H7 (cell line): ENCODE measurements at regions not wholly inside any gene's neighbourhood (a gene's known extent, or its start where the extent isn't known, plus 50 kb on each side); places are given as distances from the start of the nearest gene placed in this dataset.
"Not testable (repeated sequence)": the region's sequence is repeated elsewhere in the genome, so short reads cannot be mapped to it uniquely, and the experiment has no call there.

Experiments
- DNase-seq: peaks from one replicate; pipeline ENCODE4 v3.0.0; 2012
- H3K27me3 ChIP-seq: 2 replicates; pipeline ENCODE4 v1.6.0; 2011; ENCODE audit warnings: mild to moderate bottlenecking, low read length; ENCODE audit not compliant: control insufficient read depth, insufficient read depth
- H3K36me3 ChIP-seq: replicated peaks from 2 replicates; pipeline ENCODE4 v1.5.1; 2011; ENCODE audit warnings: low read length; ENCODE audit not compliant: control insufficient read depth, insufficient read depth
- H3K4me3 ChIP-seq: 2 replicates; pipeline ENCODE4 v1.5.1; 2011; ENCODE audit warnings: low read depth, mild to moderate bottlenecking, control low read depth, low read length, moderate library complexity; ENCODE audit not compliant: insufficient read depth

DNA sequence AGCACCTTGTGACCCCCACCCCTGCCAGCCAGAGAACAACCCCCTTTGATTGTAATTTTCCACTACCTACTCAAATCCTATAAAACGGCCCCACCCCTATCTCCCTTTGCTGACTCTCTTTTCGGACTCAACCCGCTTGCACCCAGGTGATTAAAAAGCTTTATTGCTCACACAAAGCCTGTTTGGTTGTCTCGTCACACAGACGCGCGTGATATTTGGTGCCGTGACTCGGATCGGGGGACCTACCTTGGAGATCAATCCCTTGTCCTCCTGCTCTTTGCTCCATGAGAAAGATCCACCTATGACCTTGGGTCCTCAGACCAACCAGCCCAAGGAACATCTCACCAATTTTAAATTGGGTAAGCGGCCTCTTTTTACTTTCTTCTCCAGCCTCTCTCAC lies 995.0 kb upstream of the LCORL start:
- DNase-seq, H3K4me3 ChIP-seq, H3K27me3 ChIP-seq, H3K36me3 ChIP-seq: not testable (repeated sequence)

DNA sequence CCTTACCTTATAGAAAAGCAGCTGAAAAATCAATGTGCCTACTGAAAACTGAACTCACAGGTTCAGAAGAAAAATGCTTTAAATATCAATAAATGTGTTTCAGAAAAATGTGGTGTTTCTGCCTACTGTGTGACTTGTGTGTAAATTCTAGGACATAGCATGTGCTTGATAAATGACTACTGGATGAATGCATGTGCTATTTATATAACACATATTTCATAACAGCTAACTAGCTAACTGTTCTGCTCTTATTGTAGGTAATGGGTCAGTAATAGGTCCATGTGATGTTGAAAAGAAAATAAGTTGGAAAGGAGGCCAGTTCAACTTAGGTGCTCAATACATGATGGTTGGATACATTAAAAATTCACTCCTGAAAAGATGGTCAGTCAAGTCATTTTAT lies 993.0 kb upstream of the LCORL start:
- Histone ChIP-seq H3K4me3 (no peak overlapping the region), H3K36me3 (no peaks in the 10 kb centered on the region), H3K27me3 (no peaks in the 10 kb centered on the region)
- no peak for DNase-seq

DNA sequence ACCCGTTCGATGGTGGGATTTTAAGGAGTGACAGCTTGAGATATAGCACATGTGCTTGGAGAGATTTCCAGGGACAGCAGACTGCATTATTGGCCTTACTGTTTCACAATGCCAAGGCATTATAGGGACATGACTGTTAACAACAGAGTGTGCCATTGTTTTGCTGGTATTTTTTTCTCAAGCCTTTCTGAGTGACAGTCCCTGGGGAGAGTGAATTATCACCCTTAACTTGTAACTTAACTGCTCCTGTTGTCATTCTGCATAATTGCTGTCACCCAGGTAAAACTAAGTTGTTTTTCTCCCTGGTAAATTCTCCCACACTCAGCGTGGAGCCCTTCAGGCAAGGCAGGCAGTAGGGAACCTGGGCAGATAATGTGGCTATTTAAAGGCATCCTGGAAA lies 989.2 kb upstream of the LCORL start:
- peak; percentile 2 for DNase-seq
- no peak overlapping the region for H3K4me3 ChIP-seq

DNA sequence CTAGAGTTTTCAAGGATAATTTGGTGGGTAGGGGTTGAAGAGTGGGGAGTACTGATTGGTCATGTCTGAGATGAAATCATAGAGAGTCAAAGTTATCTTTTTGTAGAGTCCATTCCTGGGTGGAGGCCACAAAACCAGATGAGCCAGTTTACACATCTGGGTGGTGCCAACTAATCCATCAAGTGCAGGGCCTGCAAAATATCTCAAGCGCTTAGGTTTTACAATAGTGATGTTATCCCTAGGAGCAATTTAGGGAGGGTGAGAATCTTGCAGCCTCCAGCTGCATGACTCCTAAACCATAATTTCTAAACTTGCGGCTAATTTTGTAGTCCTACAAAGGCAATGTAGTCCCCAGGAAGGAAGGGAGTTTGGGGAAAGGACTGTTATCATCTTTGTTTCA lies 988.3 kb upstream of the LCORL start:
- DNase-seq, result no peak
- no peak overlapping the region for H3K4me3 ChIP-seq
- H3K36me3 ChIP-seq, result no peaks in the 10 kb centered on the region
- H3K27me3 ChIP-seq, result no peaks in the 10 kb centered on the region

More for the DNA sequence above, 989.2 kb upstream of the LCORL start:
- Histone ChIP-seq H3K27me3 (no peaks in the 10 kb centered on the region), H3K36me3 (no peaks in the 10 kb centered on the region)

DNA sequence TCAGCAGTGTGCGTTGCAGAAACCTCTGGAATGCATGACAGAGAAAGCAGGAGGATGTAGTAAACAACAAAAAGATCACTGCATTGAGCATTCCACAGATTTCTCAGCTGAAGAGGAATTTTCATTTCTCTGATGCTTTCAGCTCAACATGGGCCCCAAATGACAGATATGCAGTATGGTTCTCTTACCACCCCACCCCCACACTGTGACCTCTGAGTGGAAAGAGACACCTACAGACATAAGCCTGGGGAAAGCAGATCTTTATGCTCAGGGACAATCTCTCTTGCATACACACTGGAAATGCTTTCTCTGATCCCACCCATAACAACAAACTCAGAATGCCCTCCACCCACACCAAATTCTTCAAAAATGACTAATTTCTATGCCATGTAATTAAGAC lies 983.7 kb upstream of the LCORL start:
- no peaks in the 10 kb centered on the region for H3K36me3 ChIP-seq
- no peaks in the 10 kb centered on the region for H3K27me3 ChIP-seq
- H3K4me3 ChIP-seq, result no peak overlapping the region
- DNase-seq, result peak; percentile 1

DNA sequence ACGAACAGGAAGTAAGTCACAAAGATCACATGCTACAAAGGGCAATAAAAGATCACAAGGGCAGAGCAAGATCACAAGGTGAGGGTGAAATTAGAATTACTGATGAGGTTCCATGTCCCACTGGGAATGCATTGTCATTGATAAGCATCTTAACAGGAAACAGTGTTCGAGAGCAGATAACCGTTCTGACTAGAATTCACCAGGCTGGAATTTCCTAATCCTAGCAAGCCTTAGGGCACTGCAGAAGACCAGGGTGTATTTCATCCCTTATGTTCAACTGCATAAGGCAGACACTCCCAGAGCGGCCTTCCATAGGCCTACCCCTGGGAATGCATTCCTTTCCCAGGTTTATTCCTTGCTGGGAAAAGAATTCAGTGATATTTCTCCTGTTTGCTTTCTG lies 980.6 kb upstream of the LCORL start:
- no peak for DNase-seq
- no peaks in the 10 kb centered on the region for H3K27me3 ChIP-seq
- H3K4me3 ChIP-seq, result no peak overlapping the region
- H3K36me3 ChIP-seq, result no peaks in the 10 kb centered on the region

DNA sequence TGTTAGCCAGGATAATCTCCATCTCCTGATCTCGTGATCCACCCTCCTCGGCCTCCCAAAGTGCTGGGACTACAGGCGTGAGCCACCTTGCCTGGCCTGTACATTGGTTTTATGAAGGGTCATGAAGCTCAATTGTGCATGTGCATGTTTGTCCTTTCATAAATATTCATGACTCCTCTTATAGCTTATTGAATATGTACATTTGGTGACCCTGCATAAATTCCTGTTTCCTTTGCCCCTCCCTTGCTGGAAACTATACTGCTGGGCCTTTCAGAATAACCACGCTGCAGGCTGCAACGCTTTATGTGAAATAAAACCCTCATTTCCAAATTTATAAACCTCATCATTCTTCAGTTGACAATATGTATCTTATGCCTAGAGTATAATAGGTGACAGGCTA lies 978.0 kb upstream of the LCORL start:
- Histone ChIP-seq H3K4me3 (no peak overlapping the region), H3K27me3 (no peaks in the 10 kb centered on the region), H3K36me3 (no peaks in the 10 kb centered on the region)
- DNase-seq, result no peak

DNA sequence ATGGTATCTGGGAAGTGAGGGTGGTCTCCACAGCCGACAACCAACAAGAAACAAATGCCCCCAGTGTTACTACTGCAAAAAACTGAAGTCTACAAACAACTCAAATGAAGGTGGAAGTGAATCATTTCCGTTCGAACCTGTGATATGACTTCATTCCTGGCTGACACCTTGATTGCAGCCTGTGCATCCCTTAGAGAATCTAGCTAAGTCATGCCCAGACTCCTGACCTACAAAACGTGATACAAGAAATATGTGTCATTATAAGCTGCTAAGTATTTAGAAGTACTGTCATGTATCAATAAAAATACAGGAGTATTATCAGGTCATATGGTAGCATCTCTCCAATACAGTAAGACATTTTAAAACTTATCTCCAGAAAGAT lies 959.7 kb upstream of the LCORL start:
- DNase-seq, result no peak
- H3K4me3 ChIP-seq, result no peak overlapping the region

DNA sequence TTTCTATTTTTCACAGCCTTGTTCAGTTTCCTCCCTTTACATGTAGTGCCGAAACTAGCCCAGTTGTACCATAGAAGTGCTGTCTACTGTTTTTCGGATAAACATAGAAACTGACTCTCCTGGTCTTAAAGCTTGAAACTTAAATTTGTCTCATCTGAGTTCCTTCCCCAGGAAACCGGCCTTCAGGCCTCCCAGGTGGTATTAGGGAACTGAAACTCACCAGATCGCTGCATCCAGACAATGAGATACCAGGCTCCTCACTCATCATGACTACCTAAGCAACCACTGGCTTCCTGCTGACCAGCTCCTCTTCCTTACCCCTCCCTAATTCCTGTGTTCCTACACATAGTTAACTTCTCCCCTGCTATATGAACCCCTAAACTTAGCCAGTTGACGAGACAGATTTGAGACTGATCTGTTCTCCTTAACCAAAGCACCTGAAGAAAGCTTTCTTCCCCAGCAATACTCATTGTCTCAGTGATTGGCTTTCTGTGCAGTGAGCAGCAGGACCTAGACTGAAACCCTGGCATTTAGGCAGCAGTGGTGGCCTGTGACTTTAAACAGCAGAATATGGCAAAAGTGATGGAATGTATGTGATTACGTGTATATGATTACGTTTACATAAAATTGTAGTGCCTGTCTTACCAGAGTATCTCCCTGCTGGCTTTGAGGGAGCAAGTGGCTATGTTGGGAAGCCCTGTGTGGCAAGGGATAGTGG lies 959.1 kb upstream of the LCORL start:
- no peaks in the 10 kb centered on the region for H3K27me3 ChIP-seq
- no peak overlapping the region for H3K4me3 ChIP-seq
- no peak for DNase-seq
- no peaks in the 10 kb centered on the region for H3K36me3 ChIP-seq

More for the DNA sequence above, 959.7 kb upstream of the LCORL start:
- H3K36me3 ChIP-seq, result no peaks in the 10 kb centered on the region
- H3K27me3 ChIP-seq, result no peaks in the 10 kb centered on the region

DNA sequence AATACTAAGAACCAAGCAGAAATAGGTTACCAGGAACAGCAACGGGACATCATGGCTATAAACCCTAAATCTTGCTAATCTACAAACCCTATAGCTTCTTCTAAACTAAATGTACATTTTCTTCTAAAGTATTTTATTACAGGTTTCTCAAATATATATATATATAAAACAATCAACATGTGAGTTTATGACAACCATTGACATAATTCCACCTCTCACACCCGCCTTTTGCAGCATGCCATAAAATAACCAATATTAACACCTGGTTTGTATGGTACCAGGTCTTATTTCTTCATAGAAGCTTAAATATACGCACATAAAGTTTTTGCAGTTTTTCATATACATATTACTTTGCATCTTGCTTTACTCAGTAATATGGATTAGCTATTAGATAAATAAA lies 955.3 kb upstream of the LCORL start:
- H3K27me3 ChIP-seq, result no peaks in the 10 kb centered on the region
- no peak overlapping the region for H3K4me3 ChIP-seq
- no peak for DNase-seq
- no peaks in the 10 kb centered on the region for H3K36me3 ChIP-seq

DNA sequence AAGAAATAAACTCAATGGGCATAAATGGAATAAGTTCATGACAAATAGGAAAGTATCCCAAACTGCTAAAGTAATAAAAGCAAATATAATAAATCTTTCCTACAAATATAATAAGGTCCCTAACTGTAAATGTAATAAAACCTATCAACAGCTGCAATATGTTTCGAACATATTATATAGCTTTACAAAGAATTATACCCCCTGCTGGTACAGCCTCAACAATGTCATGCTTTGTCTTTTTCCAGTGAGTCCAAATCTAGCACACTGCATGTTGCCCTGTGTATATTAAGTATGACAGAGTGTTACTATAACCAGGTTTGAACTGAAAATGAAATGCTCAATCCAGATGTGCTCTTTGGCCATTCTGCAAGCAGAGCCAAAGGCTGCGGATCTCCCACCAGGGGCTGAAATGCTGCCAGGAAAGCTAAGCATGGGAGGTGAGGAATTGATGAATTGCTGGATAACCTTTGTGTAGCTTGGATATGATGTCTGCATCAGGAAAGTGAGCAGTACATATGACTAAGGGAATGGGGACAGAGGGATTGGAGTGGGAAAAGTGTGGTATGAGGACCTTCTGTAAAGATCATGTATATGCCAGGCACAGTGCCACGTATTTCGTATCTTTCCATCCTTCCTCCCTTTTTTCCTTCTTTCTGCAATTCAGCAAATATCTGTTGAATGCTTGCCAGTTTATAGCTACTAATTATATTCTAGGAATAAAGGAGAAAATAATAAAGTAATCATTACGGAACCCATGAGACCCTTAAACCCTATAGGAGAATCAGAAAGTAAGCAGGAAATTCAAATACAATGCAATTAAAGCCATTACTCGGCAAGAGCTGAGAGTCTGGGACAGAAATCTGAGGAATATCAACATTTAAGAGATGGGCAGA lies 954.6 kb upstream of the LCORL start:
- Histone ChIP-seq H3K36me3 (no peaks in the 10 kb centered on the region), H3K27me3 (no peaks in the 10 kb centered on the region), H3K4me3 (no peak overlapping the region)
- DNase-seq, result no peak

DNA sequence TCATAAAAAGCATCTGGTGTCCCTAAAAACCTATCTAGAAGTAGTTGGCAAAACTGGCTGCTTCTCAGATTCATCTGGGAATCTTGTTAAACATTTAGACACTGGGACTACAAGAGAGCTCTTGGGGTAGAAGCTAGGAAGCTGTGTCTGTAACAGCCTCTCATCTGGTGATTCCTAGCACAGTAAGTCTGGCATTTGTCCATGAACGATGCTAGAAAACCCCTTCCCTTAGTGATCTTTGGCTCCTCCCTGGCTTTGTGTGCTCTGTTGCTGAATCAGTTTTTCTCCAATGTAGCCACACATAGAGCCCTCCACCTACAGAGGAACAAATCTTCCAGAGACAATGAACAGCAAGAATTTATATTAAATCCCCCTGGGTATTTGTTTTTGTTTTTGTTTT lies 951.7 kb upstream of the LCORL start:
- no peaks in the 10 kb centered on the region for H3K36me3 ChIP-seq
- H3K27me3 ChIP-seq, result no peaks in the 10 kb centered on the region
- H3K4me3 ChIP-seq, result no peak overlapping the region
- DNase-seq, result no peak

DNA sequence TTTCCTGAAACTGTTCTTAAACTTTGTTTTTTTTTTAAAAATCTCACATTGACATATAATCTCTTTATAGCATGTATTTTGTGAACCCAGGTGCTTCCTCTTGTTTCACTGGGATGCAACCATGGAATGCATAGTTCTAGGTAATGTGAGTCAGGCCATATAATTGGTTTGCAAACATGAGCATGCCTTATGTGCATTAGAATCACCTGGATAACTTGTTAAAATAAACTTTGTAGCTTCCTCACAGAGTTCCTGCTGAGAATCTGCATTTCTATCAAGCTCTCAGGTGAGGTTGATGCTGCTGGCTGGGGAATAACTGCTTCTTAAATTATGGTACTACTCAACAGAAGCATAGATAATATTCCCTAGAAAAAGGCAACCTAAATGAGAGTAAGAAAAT lies 940.3 kb upstream of the LCORL start:
- no peaks in the 10 kb centered on the region for H3K36me3 ChIP-seq
- DNase-seq, result no peak
- no peak overlapping the region for H3K4me3 ChIP-seq
- no peaks in the 10 kb centered on the region for H3K27me3 ChIP-seq

DNA sequence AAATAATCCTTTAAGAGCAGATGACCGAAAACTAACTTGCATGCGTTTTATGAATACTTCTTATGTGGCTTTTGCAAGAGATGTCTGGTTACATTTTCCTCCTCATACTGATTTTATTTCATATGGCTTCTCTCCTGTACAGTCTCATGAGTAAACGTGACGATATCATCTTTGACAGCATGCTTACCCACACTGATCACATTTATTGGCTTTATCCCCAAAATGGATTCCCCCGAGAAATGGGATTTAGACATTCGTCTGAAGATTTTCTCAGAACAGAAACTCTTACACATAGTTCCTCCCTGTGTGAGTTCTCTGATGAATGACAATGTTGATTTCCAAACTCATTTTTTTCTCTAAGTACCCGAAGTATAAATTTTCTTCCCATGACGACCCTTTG lies 939.7 kb upstream of the LCORL start:
- no peak overlapping the region for H3K4me3 ChIP-seq
- no peaks in the 10 kb centered on the region for H3K27me3 ChIP-seq
- DNase-seq, result no peak
- no peaks in the 10 kb centered on the region for H3K36me3 ChIP-seq

DNA sequence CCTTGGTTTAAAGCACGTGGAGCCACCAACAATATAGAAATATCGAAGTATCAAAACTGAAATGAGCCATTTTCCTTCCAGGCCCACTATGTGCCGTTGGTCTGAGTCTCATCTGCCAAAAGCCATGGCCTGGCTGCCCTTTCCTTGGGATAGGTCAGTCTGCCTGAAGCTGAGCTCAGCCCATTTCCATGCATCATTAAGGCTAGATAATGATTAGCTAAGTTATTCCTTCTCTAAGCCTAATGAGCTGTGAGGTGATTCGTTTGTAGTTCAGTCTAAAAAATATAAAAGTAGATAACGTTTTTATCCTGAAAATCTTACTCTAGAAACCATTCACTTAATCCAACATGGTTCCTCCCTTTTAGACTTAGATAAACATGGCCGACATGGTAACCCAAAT lies 936.2 kb upstream of the LCORL start:
- Histone ChIP-seq H3K27me3 (no peaks in the 10 kb centered on the region), H3K4me3 (no peak overlapping the region), H3K36me3 (no peaks in the 10 kb centered on the region)
- no peak for DNase-seq
